Kidney tubule cell (primary cell): ENCODE measurements at regions not wholly inside any gene's neighbourhood (a gene's known extent, or its start where the extent isn't known, plus 50 kb on each side); places are given as distances from the start of the nearest gene placed in this dataset.

Experiments used
- DNase-seq: peaks from one replicate; pipeline ENCODE4 v3.0.0-alpha.2; 2018; ENCODE audit warnings: low spot score

DNA sequence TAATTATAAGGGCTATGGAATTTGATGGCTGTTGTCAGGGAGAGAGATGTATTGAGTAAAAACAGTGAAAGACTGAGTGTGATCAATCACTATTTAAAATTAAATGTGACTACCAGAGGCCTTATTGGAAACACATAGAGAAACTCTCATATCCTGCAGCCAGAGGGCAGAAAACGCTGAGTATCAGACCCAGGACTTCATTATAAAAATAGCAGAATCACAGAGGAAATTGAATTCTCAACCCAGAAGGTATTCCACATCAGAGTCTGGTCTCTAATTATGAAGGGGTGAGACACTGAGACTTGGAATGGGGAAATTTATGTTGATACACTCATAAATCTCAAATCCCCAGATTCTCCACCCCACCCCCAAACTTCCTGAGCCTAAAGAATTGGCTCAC is 69.5 kb upstream of the IL6 start:
- no peak for DNase-seq

GRCh38 chr7:22655781-22656180 is 71.2 kb upstream of the IL6 start:
- no peak for DNase-seq

DNA sequence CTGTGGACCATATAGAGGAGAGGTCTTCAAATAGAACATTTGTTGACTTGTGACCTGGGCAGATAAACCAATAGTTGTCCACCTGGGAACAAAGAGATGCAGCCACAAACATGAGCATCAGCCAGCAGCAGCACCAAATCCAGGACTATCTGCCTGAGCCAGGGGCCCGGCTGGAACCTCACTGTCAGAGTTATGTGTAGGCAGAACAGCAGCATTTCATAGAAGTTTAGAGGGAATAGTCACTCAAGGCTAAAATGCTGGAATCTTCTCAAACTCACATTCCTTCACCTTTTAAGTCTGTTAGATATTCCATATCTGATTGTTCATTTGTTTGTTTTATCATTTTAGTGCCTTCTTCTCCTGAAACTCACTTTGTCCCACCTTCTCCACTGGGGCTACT is 72.2 kb upstream of the IL6 start:
- DNase-seq = no peak

GRCh38 chr7:22653951-22654350 is 73.0 kb upstream of the IL6 start:
- no peak for DNase-seq

DNA sequence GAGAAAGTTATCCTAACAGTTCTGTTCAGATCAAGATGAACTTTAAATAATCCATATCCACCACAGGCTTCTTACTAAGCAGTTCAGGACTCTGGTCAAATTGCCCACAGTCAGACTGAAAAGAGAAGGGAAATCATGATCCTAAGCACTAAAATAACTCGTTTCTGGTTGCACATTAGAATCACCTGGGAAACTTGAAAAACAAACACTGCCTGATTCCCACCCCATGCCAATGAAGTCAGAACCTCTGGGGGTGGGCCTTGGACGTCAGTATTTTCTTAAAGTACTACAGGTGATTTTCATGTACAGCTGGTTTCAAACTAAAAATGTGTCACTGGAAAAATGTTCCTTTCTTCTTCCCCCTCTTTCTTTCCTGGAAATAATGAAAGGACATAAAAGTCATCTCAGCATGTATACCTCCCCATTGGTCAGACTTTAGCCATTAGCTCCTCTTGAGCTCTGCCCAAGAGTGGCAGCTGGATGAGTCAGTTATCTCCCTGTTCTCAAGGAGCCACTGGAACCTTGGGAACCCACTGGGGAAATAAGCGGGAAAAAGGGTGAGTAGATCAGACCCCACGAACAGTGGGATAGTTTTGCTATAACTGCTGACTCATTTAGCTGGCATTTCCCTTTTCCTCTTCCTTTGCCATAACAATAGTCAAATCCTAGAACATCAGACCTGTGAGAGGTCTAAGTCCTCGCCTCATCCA is 75.3 kb upstream of the IL6 start:
- peak; percentile 98 for DNase-seq

- peak; percentile 55 for DNase-seq
Measured at GRCh38 chr7:22651036-22651435, 76.0 kb upstream of the IL6 start.

GRCh38 chr7:22649686-22650085 is 77.3 kb upstream of the IL6 start:
- DNase-seq = no peak

DNA sequence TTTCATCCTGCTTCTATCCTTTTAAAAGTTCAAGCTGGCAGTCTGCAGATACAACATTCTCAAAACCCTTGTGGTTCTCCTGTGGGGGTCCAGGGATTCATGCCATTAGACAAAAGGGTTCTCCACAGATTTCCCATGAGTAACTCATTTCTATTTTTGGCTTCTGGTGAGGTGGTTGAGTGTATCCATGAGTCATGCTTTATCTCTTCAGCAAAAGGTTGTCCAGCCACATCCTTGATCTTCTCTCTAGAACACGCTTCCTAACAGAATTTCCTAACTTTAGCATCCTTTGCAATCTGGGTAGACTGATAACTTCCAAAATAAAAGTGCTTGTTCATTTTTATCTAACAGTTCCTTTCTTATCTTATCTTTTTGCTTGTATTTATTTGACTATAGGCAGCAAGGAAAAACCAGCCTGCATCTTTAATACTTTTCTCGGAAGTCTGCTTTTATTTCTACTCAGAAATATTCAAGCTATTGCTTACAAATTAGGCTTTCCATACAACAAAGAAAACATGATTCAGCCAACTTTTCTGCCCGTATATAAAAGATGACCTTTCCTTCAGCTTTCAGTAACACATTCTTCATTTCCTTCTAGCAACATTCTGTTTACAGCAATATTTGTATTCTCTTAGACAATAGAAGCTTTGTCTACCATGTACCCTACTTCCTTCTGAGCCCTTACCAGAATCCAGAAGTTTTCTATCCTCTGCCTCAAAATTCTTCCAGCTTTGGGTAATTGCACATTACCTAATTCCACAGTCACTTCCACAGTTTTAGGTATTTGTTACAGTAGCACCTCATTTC is 79.3 kb upstream of the IL6 start:
- peak; percentile 97 for DNase-seq

GRCh38 chr7:22645418-22646181 is 81.4 kb upstream of the IL6 start:
- no peak for DNase-seq

DNA sequence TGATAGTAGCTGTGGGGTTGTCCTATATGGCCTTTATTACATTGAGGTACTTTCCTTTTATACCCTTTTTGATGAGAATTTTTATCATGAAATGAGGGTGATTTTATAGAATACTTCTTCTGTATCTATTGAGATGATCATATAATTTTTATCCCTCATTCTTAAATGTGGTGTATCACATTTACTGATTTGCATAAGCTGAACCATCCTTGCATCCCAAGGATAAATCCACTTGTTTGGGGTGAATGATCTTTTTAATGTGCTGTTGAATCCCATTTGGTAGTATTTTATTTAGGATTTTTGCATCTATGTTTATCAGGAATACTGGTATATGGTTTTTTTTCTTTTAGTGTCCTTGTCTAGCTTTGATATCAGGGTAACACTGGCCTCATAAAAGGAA is 84.5 kb upstream of the IL6 start:
- no peak for DNase-seq

GRCh38 chr7:22640269-22640668 is 86.7 kb upstream of the IL6 start:
- no peak for DNase-seq

DNA sequence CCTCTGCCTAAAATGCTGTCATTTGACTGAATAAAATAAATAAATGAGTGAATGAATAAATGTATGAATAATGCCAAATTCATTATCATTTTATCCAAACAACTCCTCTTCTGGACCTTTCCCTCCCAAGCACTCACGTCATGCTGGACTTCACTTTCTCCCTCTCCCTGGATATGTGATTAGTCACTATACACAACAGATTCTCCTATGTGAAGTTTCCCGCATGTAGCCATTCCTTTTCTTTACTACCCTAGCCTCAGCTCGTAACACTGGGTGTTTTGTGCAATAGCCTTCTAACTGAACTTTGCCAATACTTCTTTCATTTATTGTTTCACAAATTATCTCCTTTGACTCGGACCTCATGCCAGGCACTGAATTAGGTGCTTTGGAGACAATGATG is 87.6 kb upstream of the IL6 start:
- DNase-seq = no peak

DNA sequence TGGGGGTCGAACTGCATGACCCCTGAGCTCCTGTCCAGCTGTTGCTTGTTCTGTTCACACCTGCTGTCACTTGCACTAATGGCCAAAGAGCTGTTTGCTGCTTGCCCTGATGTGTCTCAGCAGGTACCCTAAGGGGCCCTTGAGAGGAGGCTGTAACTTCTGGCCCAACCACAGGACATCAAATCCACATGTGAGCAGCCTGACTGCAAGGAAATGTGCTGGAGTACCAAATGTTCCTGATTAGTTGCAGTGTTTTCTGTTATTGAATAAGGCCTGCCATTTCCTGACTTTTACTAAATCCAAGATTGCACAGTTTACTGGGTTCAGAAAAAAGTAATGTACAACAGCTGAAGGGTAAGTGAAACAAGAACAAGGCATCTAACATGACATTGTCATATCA is 91.7 kb upstream of the IL6 start:
- no peak for DNase-seq

DNA sequence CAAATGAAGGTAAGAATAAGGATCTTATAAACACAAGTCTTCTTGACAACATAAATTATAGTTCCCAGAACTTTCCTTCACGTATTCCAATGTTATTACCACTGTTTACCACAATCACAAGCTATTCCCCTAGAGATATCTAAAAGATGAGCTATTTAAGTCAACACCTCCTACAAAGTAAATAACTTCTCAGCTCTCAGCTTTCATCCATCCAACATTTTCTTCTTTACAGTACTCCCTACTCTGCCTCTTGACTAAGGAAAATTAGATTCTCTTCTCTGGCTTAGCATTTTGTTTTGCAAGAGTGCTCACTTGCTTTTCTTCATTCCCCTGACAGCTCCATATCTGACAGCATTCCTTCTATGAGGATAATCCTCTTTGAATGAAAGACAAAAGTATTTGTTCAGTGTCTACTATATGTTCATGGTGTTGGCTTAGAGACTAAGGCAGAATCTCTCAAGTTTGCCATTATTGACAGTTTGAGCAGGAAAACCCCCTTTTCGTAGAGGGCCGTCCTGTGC is 93.0 kb upstream of the IL6 start:
- DNase-seq = no peak

DNA sequence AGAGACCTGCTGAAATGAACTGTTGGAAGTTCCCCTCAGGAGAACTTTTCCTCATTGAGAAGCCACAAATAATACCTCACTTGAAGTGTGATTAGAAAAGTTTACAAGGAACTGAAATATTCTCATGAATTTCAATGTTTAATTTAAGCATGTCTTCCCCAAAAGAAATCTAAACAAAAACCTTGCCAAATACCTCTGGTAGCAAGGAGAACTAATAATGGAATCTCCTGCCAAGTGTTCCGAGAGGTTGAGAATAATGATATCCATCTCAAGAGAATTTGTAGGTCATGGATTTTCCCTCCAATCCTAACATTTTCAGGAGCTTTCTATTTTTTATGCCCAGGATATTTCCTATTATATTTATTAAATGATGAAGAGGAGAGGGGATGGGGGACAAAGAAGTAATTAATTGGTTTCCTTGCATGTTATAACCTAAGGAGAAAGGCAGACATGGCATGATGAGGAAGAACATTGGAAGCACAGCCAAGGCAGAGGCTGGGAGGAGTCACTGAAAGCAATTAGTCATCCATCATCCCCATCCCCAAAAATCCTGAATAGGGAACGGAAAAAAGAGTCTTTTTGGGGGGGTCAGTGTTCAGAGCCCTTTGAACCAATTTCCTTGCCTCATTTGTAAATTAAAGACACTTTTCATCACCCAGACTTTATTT is 93.6 kb upstream of the IL6 start:
- DNase-seq = no peak

DNA sequence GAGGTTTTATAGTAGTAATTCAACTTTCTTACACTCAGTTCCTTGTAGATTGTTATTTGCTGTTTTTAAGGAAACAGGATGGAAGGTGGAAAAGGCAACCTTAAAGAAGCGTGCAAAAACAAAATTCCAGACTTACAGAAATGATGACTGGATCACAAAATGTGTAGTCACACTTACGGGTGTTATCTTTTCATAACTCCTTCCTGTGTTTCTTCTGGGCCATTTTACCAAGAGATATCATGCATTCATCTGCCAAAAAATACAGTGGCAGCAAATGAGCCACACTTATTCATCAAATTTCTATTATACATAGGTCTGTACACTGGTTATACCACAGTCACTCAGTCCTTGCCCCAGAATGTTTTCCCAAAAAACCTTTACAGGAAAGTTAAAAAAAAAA is 94.3 kb upstream of the IL6 start:
- DNase-seq = no peak

DNA sequence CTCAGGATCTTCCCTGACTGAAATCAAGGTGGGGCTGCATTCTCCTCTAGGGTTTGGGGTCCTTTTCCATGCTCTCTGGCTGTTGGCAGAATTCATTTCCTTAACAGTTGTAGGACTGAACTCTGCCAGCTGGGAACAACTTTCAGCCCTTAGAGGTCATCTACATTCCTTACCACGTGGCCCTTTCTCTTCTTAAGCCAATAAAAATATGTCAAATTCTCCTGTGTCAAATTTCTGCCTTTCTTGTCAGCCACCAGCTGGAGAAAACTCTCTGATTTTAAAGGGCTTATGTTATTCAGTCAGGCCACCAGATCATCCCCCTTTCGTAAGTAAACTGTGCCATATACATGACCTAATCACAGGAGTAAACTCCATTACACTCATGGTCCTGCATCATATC is 95.3 kb upstream of the IL6 start:
- DNase-seq = no peak

- no peak for DNase-seq
Measured at GRCh38 chr7:22630069-22630468, 96.9 kb upstream of the IL6 start.

DNA sequence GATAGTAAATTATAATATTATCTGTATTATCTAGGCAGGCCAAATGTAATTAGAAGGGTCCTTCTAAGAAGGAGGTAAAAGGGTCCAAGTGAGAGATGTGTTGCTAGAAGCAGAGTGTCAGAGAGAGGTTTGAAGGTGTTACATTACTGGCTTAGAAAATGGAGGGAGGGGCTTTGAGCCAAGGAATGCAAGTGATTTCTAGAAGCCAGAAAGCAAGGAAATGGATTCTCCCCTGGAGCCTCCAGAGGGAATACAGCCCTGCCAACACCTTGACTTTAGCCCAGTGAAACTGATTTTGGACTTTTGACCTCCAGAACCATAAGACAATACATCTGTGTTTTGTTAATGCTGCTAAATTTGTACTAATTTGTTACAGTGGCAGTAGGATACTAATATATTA is 97.9 kb upstream of the IL6 start:
- DNase-seq = no peak

- no peak for DNase-seq
Measured at GRCh38 chr7:22628112-22628511, 98.9 kb upstream of the IL6 start.

DNA sequence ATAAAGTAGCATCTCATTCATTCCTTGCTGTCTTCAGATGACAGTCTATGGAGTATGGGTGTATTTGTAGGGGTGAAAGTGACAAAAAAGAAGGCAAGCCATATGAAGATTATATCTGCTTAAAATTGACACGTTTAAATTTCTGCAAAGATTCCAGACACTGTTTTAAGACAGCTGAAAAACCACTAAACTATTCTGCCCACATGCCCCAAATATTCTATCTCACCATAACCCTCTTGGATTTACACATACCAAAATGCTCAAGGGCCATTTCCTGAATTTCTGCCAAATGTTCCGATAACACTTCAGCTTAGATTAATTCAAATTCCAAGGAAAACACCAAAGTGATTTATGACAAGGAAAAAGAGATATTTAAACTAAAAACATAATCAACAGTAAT is 99.9 kb upstream of the IL6 start:
- DNase-seq = no peak

DNA sequence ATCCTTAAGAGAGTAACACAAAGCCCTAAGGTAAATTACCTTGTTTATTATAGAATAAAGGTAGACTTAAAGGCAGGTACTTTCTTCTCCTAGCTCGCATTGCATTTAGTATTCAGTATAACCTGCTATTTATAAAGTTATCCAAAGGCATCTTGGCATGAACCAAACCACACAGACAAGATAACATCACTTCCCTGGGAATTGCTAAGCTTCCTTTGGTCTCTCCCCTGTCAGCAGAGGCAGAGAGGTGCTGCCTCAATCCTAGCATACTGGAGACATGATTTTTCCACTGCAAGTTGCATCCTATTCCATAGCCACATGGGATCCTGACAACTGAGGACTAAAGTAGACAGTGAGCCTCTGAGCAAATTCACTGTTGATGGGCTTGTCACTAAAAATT is 101.7 kb upstream of the IL6 start:
- DNase-seq = no peak
